Brain pericyte (primary cell): ENCODE measurements at regions not wholly inside any gene's neighbourhood (a gene's known extent, or its start where the extent isn't known, plus 50 kb on each side); places are given as distances from the start of the nearest gene placed in this dataset.
"Not testable (repeated sequence)": the region's sequence is repeated elsewhere in the genome, so short reads cannot be mapped to it uniquely, and the experiment has no call there.

Experiments used
- DNase-seq: peaks from one replicate; pipeline ENCODE4 v3.0.0-alpha.2; 2012; ENCODE audit warnings: low read depth, low spot score

- no peak for DNase-seq
Measured at GRCh38 chr1:245031041-245031440, 123.7 kb upstream of the KIF26B start.

DNA sequence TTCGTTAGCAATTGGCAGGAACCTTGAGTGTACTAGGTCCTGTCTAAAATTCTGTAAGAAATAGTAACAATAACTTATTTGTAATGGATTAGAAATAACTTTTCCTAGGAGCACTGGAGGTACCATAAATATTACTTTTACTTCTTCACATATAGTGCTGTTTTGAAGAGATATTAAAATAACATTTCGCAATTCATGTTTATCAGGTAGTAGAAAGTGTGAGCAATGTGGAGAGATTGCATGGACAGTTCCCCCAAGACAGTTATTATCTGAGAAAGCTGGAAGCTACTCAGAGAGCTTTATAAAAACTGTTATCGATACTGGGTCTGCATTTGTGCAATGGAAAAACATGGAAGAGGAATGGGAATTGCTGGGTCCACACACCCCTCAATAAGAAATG lies 128.5 kb upstream of the KIF26B start:
- no peak for DNase-seq

DNA sequence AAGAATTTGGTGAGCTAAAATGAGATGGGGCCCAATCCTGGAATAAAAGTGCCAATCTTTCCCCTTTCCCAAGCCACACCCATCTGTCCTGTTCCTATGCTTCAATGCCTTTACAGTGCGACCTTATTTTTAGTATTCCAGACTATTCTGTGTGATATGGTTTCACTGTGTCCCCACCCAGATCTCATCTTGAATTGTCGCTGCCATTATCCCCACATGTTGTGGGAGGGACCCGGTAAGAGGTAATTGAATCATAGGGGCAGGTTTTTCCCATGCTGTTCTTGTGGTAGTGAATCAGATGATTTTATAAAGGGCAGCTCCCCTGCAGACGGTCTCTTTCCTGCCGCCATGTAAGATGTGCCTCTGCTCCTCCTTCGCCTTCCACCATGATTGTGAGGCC lies 129.3 kb upstream of the KIF26B start:
- no peak for DNase-seq

DNA sequence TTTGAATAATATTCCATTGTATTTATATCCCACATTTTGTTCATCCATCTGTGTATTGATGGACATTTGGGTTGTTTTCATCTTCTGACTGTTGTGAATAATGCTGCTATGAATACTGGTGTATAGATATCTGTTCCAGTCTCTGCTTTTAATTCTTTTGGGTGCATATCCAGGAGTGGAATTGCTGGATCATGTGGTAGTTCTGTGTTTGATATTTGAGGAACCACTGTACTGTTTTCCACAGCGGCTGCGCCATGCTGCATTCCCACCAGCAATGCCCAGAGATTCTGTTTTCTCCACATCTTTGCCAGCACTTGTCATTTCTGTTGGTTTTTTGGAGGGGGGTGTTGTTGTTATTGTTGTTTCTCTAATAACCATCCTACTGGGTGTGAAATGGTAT lies 131.6 kb upstream of the KIF26B start:
- DNase-seq, result no peak

GRCh38 chr1:245019910-245020486 lies 134.8 kb upstream of the KIF26B start:
- DNase-seq, result no peak

DNA sequence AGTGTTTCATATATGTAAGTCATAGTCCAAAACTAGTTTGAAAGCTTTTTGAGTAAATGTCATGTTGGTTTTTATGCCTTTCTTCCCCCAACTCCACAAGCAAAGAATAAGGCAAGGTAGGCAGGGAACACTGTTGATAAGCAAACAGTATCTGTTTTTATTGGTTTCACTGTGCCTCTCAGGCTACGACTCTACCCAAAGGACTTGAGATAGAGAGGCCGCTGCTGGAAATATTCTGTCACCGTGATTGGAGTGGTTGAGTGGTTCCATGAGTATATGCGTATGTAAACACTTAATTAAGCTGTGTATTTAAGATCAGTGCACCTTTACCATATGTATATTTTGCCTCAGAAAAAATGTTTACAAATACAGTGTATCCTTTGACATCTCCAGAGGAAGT lies 138.1 kb upstream of the KIF26B start:
- no peak for DNase-seq

DNA sequence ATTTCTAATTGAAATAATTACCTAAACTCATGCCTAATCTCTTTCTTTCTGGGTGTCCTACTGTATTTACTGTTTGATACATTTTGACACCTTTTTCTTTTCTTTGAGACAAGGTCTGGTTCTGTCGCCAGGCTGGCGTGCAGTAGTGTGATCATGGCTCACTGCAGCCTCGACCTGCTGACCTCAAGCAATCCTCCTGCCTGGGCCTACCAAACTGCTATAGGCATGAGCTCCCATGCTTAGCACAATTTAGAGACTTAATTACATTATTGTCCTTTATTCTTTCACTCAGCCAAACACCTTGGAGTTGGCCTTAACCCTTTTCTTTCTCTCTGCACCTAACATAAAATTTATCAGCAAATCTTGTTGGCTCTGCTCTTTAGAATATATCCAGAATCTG lies 139.8 kb upstream of the KIF26B start:
- DNase-seq, result no peak

GRCh38 chr1:245014247-245015029 lies 140.3 kb upstream of the KIF26B start:
- no peak for DNase-seq

DNA sequence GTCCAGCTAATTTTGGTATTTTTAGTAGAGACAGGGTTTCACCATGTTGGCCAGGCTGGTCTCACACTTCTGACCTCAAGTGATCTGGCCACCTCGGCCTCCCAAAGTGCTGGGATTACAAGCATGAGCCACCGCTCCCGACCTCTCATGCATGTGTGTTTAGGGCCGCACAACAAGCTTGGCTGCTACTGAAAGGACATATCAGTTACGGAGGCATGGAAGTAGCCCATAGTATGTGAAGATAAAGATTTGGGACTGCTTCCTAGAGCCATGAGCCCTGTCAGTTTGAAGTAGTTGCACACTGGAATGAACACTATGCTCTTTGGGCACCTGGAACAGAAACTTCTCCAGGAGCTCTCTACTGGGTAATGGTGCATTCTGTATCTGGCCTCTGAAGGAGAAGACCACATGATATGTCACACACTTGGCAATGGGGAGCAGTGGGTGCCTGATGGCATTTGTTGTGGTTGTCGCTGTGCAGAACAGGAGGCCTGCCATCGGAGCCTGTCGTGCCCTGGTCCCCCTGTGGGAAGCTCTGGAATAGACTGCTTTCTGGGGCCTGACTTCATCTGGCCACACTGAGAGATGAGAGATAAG lies 144.7 kb upstream of the KIF26B start:
- DNase-seq, result no peak

DNA sequence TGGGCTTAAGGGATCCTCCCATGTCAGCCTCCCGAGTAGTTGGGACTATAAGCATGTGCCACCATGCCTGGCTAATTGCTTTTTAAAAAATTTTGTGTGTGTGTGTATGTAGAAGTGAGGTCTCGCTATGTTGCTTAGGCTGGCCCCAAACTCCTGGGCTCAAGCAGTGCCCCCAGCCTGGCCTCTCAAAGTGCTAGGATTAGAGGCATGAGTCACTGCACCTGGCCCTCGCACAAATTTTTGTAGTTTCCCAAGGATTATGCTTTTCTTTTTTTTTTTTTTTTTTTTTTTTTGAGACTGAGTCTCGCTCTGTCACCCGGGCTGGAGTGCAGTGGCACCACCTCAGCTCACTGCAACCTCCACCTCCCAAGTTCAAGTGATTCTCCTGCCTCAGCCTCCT lies 144.4 kb upstream of the HNRNPU start:
- no peak for DNase-seq

- DNase-seq, result no peak
Measured at GRCh38 chr1:245007852-245008251, 143.5 kb upstream of the HNRNPU start.

DNA sequence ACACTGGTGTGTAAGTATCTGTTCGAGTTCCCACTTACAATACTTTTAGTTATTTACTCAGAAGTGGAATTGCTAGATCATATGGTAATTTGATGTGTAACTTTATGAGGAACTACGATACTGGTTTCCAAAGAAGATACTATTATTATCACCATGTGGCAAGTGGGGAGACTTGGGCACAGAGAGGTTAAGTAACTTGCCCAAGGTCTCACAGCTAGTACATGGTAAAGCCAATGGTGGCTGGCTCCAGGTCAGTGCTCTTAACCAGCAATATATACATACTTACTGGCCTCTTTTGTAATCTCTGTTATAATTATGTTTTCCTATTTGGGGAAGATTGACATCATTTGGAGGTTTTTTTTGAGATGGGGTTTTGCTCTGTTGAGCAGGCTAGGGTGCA lies 138.9 kb upstream of the HNRNPU start:
- no peak for DNase-seq

DNA sequence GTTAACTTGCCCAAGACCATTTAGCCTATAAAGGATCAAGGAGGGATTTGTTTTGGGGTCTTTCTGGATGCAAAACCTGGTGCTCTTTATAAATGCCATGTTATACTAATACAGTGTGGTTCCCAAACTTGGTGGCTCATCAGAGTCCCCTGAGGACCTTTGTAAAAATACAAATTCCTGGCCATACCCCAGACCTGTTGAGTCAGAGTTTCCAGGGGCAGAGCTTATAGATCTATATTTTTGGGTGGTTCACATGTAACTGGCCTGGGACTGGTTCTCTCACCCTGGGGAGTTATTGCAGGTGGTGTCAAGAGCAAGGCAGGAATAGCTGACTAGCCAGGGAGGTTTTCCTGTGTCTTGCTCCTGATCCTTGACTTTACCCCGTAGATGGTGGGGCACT lies 136.9 kb upstream of the HNRNPU start:
- no peak for DNase-seq

DNA sequence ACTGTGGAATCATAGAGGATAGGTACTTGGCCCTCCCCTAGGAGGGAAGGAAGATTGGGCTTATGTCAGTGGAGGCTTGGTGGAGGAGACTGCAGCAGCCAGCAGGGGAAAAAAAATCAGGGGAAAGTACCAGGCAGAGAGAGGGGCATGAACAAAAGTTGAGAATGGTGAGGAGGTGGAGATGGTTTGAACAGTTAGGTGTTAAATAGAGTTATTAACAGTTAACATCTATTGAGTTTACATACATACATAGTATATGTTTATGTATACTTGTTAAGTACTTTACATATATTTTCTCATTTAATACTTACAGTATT lies 136.5 kb upstream of the HNRNPU start:
- DNase-seq, result no peak

GRCh38 chr1:244999644-245000043 lies 135.3 kb upstream of the HNRNPU start:
- not testable (repeated sequence) for DNase-seq

GRCh38 chr1:244998717-244999346 lies 134.5 kb upstream of the HNRNPU start:
- DNase-seq, result no peak

- no peak for DNase-seq
Measured at GRCh38 chr1:244995602-244996400, 131.5 kb upstream of the HNRNPU start.

DNA sequence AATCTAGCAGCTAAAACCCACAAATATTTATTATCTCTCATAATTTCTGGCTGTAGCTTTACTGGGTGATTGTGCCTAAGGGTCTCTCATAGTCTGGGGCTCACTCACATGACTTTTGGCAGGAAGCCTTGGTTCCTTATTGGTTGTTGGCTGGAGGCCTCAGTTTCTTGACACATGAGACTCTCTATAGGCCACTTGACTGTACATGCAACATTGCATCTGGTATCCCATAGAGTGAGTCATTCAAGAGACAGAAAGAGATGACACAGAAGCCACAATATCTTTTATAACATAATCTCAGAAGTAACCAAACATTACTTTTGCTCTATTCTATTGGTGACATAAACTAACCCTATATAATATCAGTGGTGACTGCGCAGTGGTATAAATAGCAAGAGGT lies 128.5 kb upstream of the HNRNPU start:
- DNase-seq, result no peak

- no peak for DNase-seq
Measured at GRCh38 chr1:244989813-244990212, 125.5 kb upstream of the HNRNPU start.

DNA sequence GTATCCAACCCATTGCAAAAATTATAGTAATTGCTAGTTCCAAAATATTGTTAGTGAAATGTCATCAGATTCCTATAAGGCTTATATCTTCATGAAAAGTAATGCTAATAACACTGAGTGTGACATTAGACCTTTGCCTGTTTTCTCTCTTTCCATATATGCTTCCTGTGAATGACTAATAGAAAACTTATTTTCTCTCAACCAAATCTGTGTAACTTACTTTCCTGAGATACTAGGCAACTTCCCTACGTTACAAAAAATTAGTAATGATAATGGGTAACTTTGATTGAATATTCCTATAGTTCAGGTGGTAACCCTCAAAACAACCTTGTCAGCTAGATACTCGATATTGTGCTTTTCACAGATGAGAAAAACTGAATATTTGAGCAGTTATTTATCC lies 124.2 kb upstream of the HNRNPU start:
- DNase-seq, result no peak

GRCh38 chr1:244980605-244981004 lies 116.3 kb upstream of the HNRNPU start:
- no peak for DNase-seq

GRCh38 chr1:244974550-244974949 lies 110.2 kb upstream of the HNRNPU start:
- no peak for DNase-seq
